HFF-Myc (cell line): ENCODE measurements at regions not wholly inside any gene's neighbourhood (a gene's known extent, or its start where the extent isn't known, plus 50 kb on each side); places are given as distances from the start of the nearest gene placed in this dataset.

Experiments
- DNase-seq: peaks from one replicate; pipeline ENCODE4 v3.0.0-alpha.2; 2011; ENCODE audit warnings: low read depth; ENCODE audit errors: extremely low read depth
- H3K4me3 ChIP-seq: replicated peaks from 2 replicates; pipeline ENCODE4 v1.5.1; 2011; ENCODE audit warnings: low read depth, mild to moderate bottlenecking, control low read depth, low read length
- TF ChIP-seq, protein P1 (sequence below): IDR thresholded peaks from 2 replicates; pipeline ENCODE4 v1.5.1; 2012; ENCODE audit warnings: mild to moderate bottlenecking, low read depth, low read length, control low read depth; ENCODE audit errors: missing control alignments

DNA sequence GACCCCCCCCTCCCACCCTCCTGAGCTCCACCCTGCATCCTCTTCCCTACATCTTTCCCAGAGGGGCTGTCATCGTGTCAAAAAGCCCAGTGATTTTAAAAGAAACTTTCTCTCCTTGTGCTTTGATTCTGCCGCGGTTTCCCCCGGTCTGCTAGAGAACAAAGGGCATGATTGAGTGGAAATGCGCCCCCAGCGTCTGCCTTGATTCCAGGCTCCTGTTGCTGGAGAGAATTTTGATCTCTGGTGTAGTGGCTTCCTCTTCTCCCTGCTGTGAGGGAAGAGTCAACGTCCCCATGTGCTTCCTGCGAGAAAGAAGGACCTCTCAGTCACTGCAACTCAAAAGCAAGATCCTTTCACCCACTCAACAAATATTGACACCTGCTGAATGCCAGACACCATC, 61.9 kb upstream of the RAPGEF1 start:
- no peak for DNase-seq
- TF ChIP-seq, protein P1, sequence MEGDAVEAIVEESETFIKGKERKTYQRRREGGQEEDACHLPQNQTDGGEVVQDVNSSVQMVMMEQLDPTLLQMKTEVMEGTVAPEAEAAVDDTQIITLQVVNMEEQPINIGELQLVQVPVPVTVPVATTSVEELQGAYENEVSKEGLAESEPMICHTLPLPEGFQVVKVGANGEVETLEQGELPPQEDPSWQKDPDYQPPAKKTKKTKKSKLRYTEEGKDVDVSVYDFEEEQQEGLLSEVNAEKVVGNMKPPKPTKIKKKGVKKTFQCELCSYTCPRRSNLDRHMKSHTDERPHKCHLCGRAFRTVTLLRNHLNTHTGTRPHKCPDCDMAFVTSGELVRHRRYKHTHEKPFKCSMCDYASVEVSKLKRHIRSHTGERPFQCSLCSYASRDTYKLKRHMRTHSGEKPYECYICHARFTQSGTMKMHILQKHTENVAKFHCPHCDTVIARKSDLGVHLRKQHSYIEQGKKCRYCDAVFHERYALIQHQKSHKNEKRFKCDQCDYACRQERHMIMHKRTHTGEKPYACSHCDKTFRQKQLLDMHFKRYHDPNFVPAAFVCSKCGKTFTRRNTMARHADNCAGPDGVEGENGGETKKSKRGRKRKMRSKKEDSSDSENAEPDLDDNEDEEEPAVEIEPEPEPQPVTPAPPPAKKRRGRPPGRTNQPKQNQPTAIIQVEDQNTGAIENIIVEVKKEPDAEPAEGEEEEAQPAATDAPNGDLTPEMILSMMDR: no peak
- H3K4me3 ChIP-seq: no peak overlapping the region

DNA sequence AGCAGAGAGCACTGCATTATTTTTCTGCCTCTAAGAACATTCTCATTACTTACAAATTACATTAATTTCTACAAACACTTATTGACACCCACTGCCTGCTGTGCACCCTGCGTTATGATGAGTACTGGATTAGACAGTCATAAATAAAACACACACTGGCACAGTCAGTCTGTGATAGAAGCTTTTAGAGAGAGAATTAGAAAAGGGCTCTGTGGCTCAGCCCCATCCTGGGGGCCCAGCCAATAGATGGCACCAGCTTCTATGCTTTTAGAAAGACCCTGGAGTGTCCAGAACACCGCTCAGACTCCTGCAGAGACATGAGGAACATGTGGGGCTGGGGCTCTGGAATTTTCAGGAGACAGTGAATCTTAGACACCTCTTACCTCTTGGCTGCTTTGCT, 61.0 kb upstream of the RAPGEF1 start:
- TF ChIP-seq, protein P1: no peak
- DNase-seq: no peak
- H3K4me3 ChIP-seq: no peak overlapping the region

DNA sequence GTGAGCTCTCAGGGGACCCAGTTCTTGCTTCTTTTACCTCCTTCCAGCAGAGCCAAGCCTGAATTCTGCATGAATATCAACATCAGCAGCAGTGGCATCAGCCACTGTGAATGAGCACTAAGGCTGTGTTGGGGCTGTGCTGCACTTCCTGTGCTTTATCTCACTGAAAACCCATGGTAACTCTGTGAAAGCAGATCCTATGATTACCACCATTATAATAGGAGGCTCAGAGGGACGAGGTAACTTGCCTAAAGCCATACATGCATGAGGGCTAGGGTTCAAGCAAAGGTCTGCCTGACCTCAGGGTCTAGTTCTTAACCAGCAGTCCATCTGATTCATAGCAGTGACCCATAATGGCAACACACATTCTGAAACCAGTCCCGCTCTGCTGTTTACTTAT, 60.5 kb upstream of the RAPGEF1 start:
- no peak for DNase-seq
- no peak overlapping the region for H3K4me3 ChIP-seq
- TF ChIP-seq, protein P1: no peak

DNA sequence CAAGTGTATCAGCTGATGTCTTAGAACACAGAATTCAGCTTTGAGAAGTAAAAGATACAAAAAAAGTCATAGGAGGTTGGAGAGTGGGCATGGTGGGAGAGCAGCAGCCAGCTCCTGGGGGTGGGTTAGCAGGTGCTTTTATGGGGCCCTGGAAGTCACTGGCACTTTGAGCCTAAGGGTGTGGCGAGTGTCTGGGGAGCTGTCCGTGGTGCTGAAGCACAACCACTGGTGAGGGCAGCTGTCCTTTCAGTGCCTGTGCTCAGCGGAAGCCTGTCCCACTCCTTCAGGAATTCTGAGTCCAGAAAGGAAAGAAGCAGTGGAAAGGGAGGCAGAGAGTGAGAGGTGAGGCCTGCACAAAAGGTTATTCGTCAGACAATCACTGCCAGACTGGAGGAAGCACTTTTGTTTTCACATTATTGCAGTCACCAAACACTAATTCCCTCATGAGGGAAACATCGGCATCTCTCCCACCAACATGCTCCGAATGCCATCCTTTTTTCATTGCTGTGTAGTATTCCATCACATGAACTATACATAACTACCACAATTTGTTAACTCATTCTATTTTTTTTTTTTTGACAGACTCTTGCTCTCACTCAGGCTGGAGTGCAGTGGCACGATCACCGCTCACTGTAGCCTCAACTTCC, 59.4 kb upstream of the RAPGEF1 start:
- DNase-seq: no peak
- no peak overlapping the region for H3K4me3 ChIP-seq
- TF ChIP-seq, protein P1: no peak

DNA sequence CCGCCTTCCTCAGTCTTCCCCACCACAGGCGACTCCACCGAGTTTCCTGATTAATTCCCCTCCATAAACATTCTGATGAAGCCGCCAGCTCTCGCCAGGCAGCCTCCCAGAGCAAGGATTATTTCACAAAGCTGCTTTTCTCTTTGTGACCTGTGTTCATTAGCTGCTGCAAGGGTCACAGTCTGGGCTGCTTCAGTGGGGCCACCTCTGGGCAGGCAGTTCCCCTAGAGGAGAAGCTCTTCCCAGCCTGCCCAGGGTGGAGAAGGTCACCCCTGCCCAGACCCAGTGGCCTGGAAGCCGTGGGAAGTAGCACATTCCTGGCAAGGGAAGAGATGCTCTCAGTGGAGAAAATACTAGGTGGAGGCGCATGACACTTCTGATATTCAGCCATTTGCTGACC, 58.4 kb upstream of the RAPGEF1 start:
- no peak overlapping the region for H3K4me3 ChIP-seq
- DNase-seq: no peak

DNA sequence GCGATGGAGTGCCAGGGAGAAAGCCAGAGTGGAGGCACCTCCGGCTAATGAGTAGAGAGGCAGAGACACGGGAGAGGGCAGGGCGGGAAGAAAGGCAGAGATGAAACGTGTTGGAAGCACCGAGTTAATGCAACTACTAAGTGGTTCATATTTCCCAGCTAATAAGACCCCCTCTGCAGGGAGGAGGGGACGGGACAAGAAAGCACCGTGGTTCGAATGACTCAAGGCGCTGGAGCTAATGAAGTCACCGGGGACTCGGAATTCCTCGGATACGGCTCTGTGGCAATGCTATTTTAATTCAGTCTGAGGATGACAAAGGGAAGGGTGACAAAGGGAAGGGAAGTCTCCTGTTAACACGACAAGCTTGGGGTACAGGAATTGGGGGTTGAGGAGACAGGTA, 54.5 kb upstream of the RAPGEF1 start:
- no peak overlapping the region for H3K4me3 ChIP-seq
- TF ChIP-seq, protein P1: no peak
- DNase-seq: no peak

More for the DNA sequence above, 58.4 kb upstream of the RAPGEF1 start:
- TF ChIP-seq, protein P1: no peak
